K562 (cell line): ENCODE measurements at regions not wholly inside any gene's neighbourhood (a gene's known extent, or its start where the extent isn't known, plus 50 kb on each side); places are given as distances from the start of the nearest gene placed in this dataset.

Source experiments
- ATAC-seq: fragments of 200-7000 bp; cut with Tn5 transposase; 3 replicates; pipeline ENCODE4 v1.9.1; 2020; ENCODE audit warnings: moderate library complexity
- BruUV-seq: library from RNA; stranded (reverse); fragments of 400-500 nt; replicated peaks from 2 replicates; lab custom pipeline; 2021; lab: Mats Ljungman, UMichigan
- CTCF ChIA-PET: fragments of 300-600 bp; formaldehyde crosslinking; extraction: SDS; loops from one replicate; lab custom pipeline; 2021; ENCODE audit warnings: low intra/inter-chr PET ratio; lab: Yijun Ruan, JAX
- POLR2A ChIA-PET: fragments of 300-600, 350-650 bp; sonication (Branson Sonifier 250); formaldehyde crosslinking; extraction: SDS; loops from one replicate; lab custom pipeline; 2021; ENCODE audit warnings: antibody characterized with exemption, inconsistent platforms; lab: Yijun Ruan, JAX
- DNase-seq, 4 experiments: peaks; one replicate each; pipeline versions ENCODE4 v3.0.0 to v3.0.0-alpha.2; 2011 to 2018; ENCODE audit warnings: low spot score in 3 of 4, mixed read lengths in 3 of 4; ENCODE audit errors: extremely low read depth in 1 of 4
- FAIRE-seq: peaks from 2 replicates; lab custom pipeline; 2011; peaks lifted over from hg19 to GRCh38; lab: Jason Lieb, UNC
- H2AFZ ChIP-seq: 2 replicates; pipeline ENCODE4 v1.6.0; 2011; ENCODE audit warnings: low read depth, low read length, control low read depth, inconsistent platforms
- H3K27ac ChIP-seq: fragments of 200-600 bp; 3 replicates; pipeline ENCODE4 v1.8.0; 2011; ENCODE audit warnings: low read depth, mild to moderate bottlenecking, control low read depth, inconsistent platforms, low read length, moderate library complexity, mixed read lengths; ENCODE audit errors: extremely low read depth
- H3K27me3 ChIP-seq, 2 experiments: fragments of 300-600 bp in 1 of 2; 2 replicates in 1 of 2; 3 replicates in 1 of 2; pipeline versions ENCODE4 v1.6.0 to v1.8.0; 2011; ENCODE audit warnings: inconsistent platforms in 2 of 2, low read length in 2 of 2, mild to moderate bottlenecking in 1 of 2, mixed read lengths in 1 of 2, moderate library complexity in 1 of 2; ENCODE audit not compliant: control insufficient read depth in 2 of 2, insufficient read depth in 2 of 2
- H3K36me3 ChIP-seq: fragments of 300-600 bp; 3 replicates; pipeline ENCODE4 v1.8.0; 2011; ENCODE audit warnings: mild to moderate bottlenecking, low read length, inconsistent platforms; ENCODE audit not compliant: control insufficient read depth, insufficient read depth
- H3K4me1 ChIP-seq, 2 experiments: fragments of 200-600 bp in 1 of 2; replicated peaks in 1 of 2; 2 replicates in 1 of 2; 3 replicates in 1 of 2; pipeline versions ENCODE4 v1.5.1 to v1.8.0; 2011; ENCODE audit warnings: inconsistent platforms in 2 of 2, low read length in 2 of 2, mild to moderate bottlenecking in 1 of 2, mixed read lengths in 1 of 2, moderate library complexity in 1 of 2; ENCODE audit not compliant: control insufficient read depth in 2 of 2, insufficient read depth in 2 of 2
- H3K4me2 ChIP-seq: 2 replicates; pipeline ENCODE4 v1.6.1; 2011; ENCODE audit warnings: low read length, control low read depth, inconsistent platforms, mixed read lengths; ENCODE audit not compliant: insufficient read depth
- H3K4me3 ChIP-seq: fragments of 200-600 bp; sonication (generic), shearing (Covaris generic); 2 replicates; pipeline ENCODE4 v1.5.1; 2016; ENCODE audit warnings: control low read depth, inconsistent platforms
- H3K79me2 ChIP-seq: fragments of 200-600 bp; 3 replicates; pipeline ENCODE4 v1.8.0; 2011; ENCODE audit warnings: low read length, inconsistent platforms; ENCODE audit not compliant: control insufficient read depth, insufficient read depth
- H3K9ac ChIP-seq, 2 experiments: 2 replicates each; pipeline versions ENCODE4 v1.6.0 to v1.6.1; 2011; ENCODE audit warnings: low read depth in 2 of 2, low read length in 2 of 2, control low read depth in 1 of 2, inconsistent platforms in 1 of 2, mild to moderate bottlenecking in 1 of 2, mixed read lengths in 1 of 2; ENCODE audit not compliant: insufficient read depth in 1 of 2
- H3K9me1 ChIP-seq: one replicate; pipeline ENCODE4 v1.6.0; 2011; ENCODE audit warnings: inconsistent platforms, mild to moderate bottlenecking, low read length, moderate library complexity; ENCODE audit not compliant: control insufficient read depth, insufficient read depth
- H3K9me3 ChIP-seq: replicated peaks from 2 replicates; pipeline ENCODE4 v1.5.1; 2011; ENCODE audit warnings: low read depth, low read length, inconsistent platforms; ENCODE audit not compliant: control insufficient read depth, insufficient read depth
- H4K20me1 ChIP-seq: replicated peaks from 2 replicates; pipeline ENCODE4 v1.6.1; 2011; ENCODE audit warnings: low read length, inconsistent platforms, mixed read lengths; ENCODE audit not compliant: control insufficient read depth, insufficient read depth
- CHD1 ChIP-seq: fragments of 200-600 bp; sonication (generic); IDR thresholded peaks from one replicate; pipeline ENCODE4 v1.6.1; 2012; ENCODE audit warnings: mild to moderate bottlenecking, moderate library complexity, low read length, inconsistent platforms
- CLOCK ChIP-seq: fragments of 250-450 bp; sonication (Bioruptor Pico); IDR thresholded peaks from 2 replicates; pipeline ENCODE4 v1.4.0; 2020; ENCODE audit warnings: mild to moderate bottlenecking, moderate library complexity, borderline replicate concordance
- MGA ChIP-seq: fragments of 450-650 bp; IDR thresholded peaks from 2 replicates; pipeline ENCODE4 v1.6.1; 2016; ENCODE audit warnings: mild to moderate bottlenecking, moderate library complexity
- RBM39 ChIP-seq: fragments of 200-400 bp; formaldehyde crosslinking; optimal IDR thresholded peaks from 2 replicates; pipeline ENCODE3; 2018; ENCODE audit warnings: low read depth, low read length
- ZNF507 ChIP-seq: conservative IDR thresholded peaks from 2 replicates; pipeline ENCODE4 v1.6.1; 2017; ENCODE audit warnings: missing genetic modification characterization, missing compliant biosample characterization
- ZNF584 ChIP-seq: fragments of 200-800 bp; sonication (Bioruptor generic); IDR thresholded peaks from 2 replicates; pipeline ENCODE4 v1.6.1; 2016; ENCODE audit warnings: low read depth, mild to moderate bottlenecking, missing genetic modification characterization, missing compliant biosample characterization
- WGBS: fragments of 100-300 bp; shearing (Covaris generic); methylation state at CpG from one replicate; pipeline ENCODE4 v1.1.6; 2016; ENCODE audit warnings: low coverage, mixed read lengths; ENCODE audit not compliant: insufficient coverage; ENCODE audit errors: missing lambda C conversion rate; 5-methylcytosine and 5-hydroxymethylcytosine counted together
- in situ Hi-C: fragments of 300-500 bp; cut with MboI; formaldehyde crosslinking; loops from 4 replicates; pipeline ENCODE4 v1.15.0; 2018; ENCODE audit warnings: inconsistent platforms, mixed read lengths
- intact Hi-C: fragments of 100-400 bp; cut with micrococcal nuclease; formaldehyde crosslinking; loops from 2 replicates; pipeline ENCODE4 v1.14.2; 2022

GRCh38 chr1:36737038-36737555 is 254.4 kb upstream of the CSF3R start:
- ChIA-PET CTCF (no interaction called here), POLR2A (interaction anchor here (0.6 to 1.0 kb wide), 2 partner anchors 12 to 65 kb away, joined by 3 read pairs; no protein-coding TSS in a partner anchor)
- in situ Hi-C loops: no loop called here
- no peaks in the 10 kb centered on the region for H3K79me2 ChIP-seq
- no TSS peak for BruUV-seq
- intact Hi-C loops: no loop called here
- no peak overlapping the region for H2AFZ ChIP-seq
- H3K27ac ChIP-seq: no peak overlapping the region
- no peaks in the 10 kb centered on the region for H3K9me3 ChIP-seq
- no peak overlapping the region for H3K9ac ChIP-seq
- ATAC-seq (no peak), FAIRE-seq (no peak), DNase-seq (no peak)
- H3K4me2 ChIP-seq: no peak overlapping the region
- no peaks in the 10 kb centered on the region for H3K4me1 ChIP-seq
- no peaks in the 10 kb centered on the region for H3K9me1 ChIP-seq
- no peaks in the 10 kb centered on the region for H3K36me3 ChIP-seq
- 2% methylated on average over 5 of the region's 5 CpGs for WGBS
- H4K20me1 ChIP-seq: 0 out of 2 replicates have a peak, but pooled peaks cover 6% of the 10 kb centered on the region
- H3K27me3 ChIP-seq: peaks cover 14 to 28% of the 10 kb centered on the region in 2 experiments
- H3K4me3 ChIP-seq: no peak overlapping the region
- TF ChIP-seq ZNF507 (tag) (no peak), RBM39 (no peak), CLOCK (no peak), ZNF584 (CRISPR knock-in tag) (no peak), CHD1 (no peak), MGA (no peak)
